HepG2 (cell line): ENCODE measurements at regions not wholly inside any gene's neighbourhood (a gene's known extent, or its start where the extent isn't known, plus 50 kb on each side); places are given as distances from the start of the nearest gene placed in this dataset.

Source experiments
- POLR2AphosphoS5 ChIP-seq: IDR thresholded peaks from 2 replicates; pipeline ENCODE4 v1.6.1; 2012; ENCODE audit warnings: low read depth, low read length
- SMC3 ChIP-seq: IDR thresholded peaks from 2 replicates; pipeline ENCODE4 v1.6.1; 2011; ENCODE audit warnings: low read length, improper control_type of control experiment
- ZNF501 ChIP-seq: sonication (generic); formaldehyde crosslinking; IDR thresholded peaks from 2 replicates; pipeline ENCODE4 v1.5.1; 2020; ENCODE audit warnings: mild to moderate bottlenecking, moderate library complexity, missing genetic modification reagents

- TF ChIP-seq ZNF501 (CRISPR knock-in tag): no peak
- no peak for TF ChIP-seq POLR2AphosphoS5
- TF ChIP-seq SMC3: no peak
These were observed 76.8 kb upstream of the AKR1E2 start for GRCh38 chr10:4749271-4749574.
